Lower leg skin (tissue), 4 donors: ENCODE measurements at regions not wholly inside any gene's neighbourhood (a gene's known extent, or its start where the extent isn't known, plus 50 kb on each side); places are given as distances from the start of the nearest gene placed in this dataset.

ENCODE experiments used
- DNase-seq, 2 donors: peaks; one replicate each; pipeline ENCODE4 v3.0.0-alpha.2; 2019; ENCODE audit warnings: low spot score in 2 of 2
- H3K4me3 ChIP-seq: fragments of 200-600 bp; sonication (generic); 2 replicates; pipeline ENCODE4 v1.5.1; 2017; ENCODE audit warnings: mild to moderate bottlenecking, low read depth; ENCODE audit not compliant: poor library complexity, severe bottlenecking
- POLR2A ChIP-seq, 2 donors: fragments of 450-650 bp; IDR thresholded peaks; one replicate each; pipeline ENCODE4 v1.6.1; 2016 to 2017; ENCODE audit warnings: antibody characterized with exemption in 2 of 2, mild to moderate bottlenecking in 1 of 2, moderate library complexity in 1 of 2
- WGBS, 2 donors: methylation state at CpG; one replicate each; pipeline ENCODE4 v1.1.5; 2018; 5-methylcytosine and 5-hydroxymethylcytosine counted together
- intact Hi-C: fragments of 100-400 bp; cut with DNase I; formaldehyde crosslinking; loops from one replicate; pipeline ENCODE4 v1.15.0; 2023; ENCODE audit warnings: low total_unique reads
- TF ChIP-seq, protein P1 (sequence below), 3 donors: fragments of 450-650 bp; IDR thresholded peaks; one replicate each; pipeline ENCODE4 v1.5.1; 2016; ENCODE audit warnings: antibody characterized with exemption in 3 of 3, mild to moderate bottlenecking in 3 of 3, moderate library complexity in 2 of 3

DNA sequence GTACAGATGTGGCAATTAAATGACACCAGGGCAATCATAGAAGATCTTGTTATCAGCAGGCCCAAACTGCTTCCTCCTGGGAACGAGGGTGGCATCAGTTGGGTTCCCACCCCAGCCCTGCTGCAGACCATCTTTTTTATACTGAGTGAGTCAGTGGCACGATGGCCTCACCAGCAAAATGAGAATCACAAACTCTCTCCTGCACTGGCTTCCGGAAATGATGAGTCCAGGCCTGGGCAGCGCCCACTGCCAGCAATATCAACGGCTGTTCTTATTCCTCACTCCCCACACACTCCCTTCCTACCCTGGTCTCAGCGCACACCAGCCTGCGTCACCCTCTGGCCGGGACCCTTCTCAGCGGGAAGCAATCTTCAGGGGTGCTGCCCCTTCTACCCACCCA lies 340.3 kb downstream of the FOXL1 start:
- intact Hi-C loops: no loop called here

DNA sequence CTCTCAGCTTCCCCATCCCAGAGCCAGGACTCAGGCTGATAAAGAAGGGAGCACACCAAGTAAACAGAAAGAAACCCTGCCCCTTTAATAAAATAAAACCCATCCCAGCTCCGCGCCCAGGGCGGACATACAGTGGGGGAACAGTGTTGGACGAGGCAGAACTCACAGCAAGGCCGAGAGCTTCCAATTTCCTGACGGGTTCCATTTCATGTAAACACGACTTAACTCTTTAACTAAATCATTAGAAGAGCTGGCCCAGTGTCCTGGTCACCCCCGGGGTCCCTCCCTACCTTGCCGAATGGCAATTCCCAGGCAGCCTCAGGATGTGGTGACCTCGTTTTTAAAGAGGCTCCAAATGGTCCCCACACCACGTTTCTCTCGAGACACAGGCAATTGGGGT lies 340.7 kb downstream of the FOXL1 start:
- DNase-seq: no peak
- H3K4me3 ChIP-seq: no peak overlapping the region
- intact Hi-C loops: no loop called here
- WGBS, 2 donors: 58 to 64% methylated on average over 12 of the region's 12 CpGs
- TF ChIP-seq, protein P1, sequence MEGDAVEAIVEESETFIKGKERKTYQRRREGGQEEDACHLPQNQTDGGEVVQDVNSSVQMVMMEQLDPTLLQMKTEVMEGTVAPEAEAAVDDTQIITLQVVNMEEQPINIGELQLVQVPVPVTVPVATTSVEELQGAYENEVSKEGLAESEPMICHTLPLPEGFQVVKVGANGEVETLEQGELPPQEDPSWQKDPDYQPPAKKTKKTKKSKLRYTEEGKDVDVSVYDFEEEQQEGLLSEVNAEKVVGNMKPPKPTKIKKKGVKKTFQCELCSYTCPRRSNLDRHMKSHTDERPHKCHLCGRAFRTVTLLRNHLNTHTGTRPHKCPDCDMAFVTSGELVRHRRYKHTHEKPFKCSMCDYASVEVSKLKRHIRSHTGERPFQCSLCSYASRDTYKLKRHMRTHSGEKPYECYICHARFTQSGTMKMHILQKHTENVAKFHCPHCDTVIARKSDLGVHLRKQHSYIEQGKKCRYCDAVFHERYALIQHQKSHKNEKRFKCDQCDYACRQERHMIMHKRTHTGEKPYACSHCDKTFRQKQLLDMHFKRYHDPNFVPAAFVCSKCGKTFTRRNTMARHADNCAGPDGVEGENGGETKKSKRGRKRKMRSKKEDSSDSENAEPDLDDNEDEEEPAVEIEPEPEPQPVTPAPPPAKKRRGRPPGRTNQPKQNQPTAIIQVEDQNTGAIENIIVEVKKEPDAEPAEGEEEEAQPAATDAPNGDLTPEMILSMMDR (IDR thresholded peaks at IDR 0.05): no peak
- no peak for TF ChIP-seq POLR2A (IDR thresholded peaks at IDR 0.05)

More for the DNA sequence above, 340.3 kb downstream of the FOXL1 start:
- H3K4me3 ChIP-seq: no peak overlapping the region
- no peak for TF ChIP-seq POLR2A (IDR thresholded peaks at IDR 0.05)
- TF ChIP-seq, protein P1 (IDR thresholded peaks at IDR 0.05): no peak
- 85 to 93% methylated on average over 9 of the region's 9 CpGs for WGBS, 2 donors
- DNase-seq: no peak

- 47 to 51% methylated on average over 27 to 28 of the region's 28 CpGs for WGBS, 2 donors
- intact Hi-C loops: loop anchor here (1.0 kb wide), 1 partner anchor 50 kb away; no protein-coding TSS in a partner anchor
- H3K4me3 ChIP-seq: no peak overlapping the region
- no peak for TF ChIP-seq POLR2A (IDR thresholded peaks at IDR 0.05)
- TF ChIP-seq, protein P1 (IDR thresholded peaks at IDR 0.05): no peak
- no peak for DNase-seq
These were observed 341.4 kb downstream of the FOXL1 start for GRCh38 chr16:86919578-86920305.

DNA sequence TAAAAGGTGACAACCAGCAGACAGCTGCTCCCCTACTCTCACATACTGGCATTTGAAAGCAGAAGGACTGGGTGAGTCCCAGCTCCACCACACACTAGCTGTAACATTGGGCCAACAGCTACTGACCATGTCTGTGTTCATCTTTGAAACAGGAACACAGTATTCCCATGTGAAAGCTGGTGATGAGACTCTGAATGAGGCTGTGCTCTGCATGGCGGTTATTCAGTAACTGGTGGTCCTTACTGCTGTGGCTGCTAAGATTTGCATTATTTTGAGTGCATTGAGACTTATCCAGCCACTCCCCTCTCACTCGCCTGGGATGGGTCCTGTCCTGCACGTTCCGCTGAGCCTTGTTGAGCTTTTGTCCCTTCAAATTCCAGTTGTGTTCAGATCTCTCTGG lies 342.9 kb downstream of the FOXL1 start:
- DNase-seq: no peak
- no peak for TF ChIP-seq POLR2A (IDR thresholded peaks at IDR 0.05)
- TF ChIP-seq, protein P1 (IDR thresholded peaks at IDR 0.05): no peak
- no peak overlapping the region for H3K4me3 ChIP-seq
- WGBS, 2 donors: 88 to 96% methylated on average over 4 of the region's 4 CpGs
- intact Hi-C loops: no loop called here

DNA sequence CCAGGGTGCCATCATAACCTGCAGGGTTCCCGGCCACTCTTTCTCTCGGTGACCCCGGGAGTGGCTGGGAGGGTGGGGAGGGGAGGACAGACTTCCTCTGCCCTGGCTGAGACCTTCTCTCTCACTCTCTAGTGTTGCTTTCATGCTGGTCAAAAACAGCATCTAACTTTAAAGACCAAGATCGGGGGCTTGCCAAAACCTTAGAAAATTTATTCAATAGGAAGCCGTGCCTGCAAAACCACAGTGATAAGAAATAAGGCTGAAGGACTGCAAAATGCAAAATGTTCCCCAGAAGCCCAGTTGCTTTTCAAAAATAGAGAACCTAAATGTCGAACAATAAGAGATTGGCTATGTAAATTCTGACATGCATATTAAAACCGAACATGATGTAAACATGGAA lies 344.0 kb downstream of the FOXL1 start:
- TF ChIP-seq, protein P1 (IDR thresholded peaks at IDR 0.05): no peak
- TF ChIP-seq POLR2A (IDR thresholded peaks at IDR 0.05): no peak
- intact Hi-C loops: no loop called here
- WGBS, 2 donors: 65 to 86% methylated on average over 7 of the region's 7 CpGs
- H3K4me3 ChIP-seq: no peak overlapping the region
- no peak for DNase-seq

DNA sequence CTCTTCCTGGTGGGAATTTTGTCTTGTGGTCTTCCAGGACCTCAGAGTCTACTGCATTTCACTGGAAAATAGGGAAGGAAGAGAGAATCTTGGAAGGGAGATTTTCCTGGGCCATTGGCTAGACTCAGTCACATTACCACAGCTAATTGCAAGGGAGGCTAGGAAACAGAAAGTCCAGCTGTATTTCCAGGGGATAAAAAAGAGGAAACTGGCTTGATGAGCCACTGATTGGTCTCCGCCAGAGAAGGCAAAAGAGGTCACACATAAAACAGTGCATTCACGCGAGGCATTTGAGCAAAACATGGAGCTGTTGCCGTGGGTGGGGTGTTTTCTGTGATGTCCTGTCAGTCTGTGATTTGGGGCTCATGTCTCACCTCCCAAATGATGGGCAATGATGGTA lies 345.3 kb downstream of the FOXL1 start:
- intact Hi-C loops: no loop called here
- H3K4me3 ChIP-seq: no peak overlapping the region
- DNase-seq: no peak
- 78 to 89% methylated on average over 4 of the region's 4 CpGs for WGBS, 2 donors
- TF ChIP-seq, protein P1 (IDR thresholded peaks at IDR 0.05): no peak
- TF ChIP-seq POLR2A (IDR thresholded peaks at IDR 0.05): no peak
